BE2C (cell line): ENCODE measurements at regions not wholly inside any gene's neighbourhood (a gene's known extent, or its start where the extent isn't known, plus 50 kb on each side); places are given as distances from the start of the nearest gene placed in this dataset.

ENCODE experiments used
- DNase-seq: peaks from one replicate; pipeline ENCODE4 v3.0.0-alpha.2; 2020
- H3K27me3 ChIP-seq: fragments of 250-450 bp; sonication (Bioruptor Pico); 2 replicates; pipeline ENCODE4 v1.5.1; 2020; ENCODE audit warnings: mild to moderate bottlenecking
- H3K36me3 ChIP-seq: fragments of 250-450 bp; sonication (Bioruptor Pico); 2 replicates; pipeline ENCODE4 v1.5.1; 2020; ENCODE audit warnings: mild to moderate bottlenecking
- H3K4me1 ChIP-seq: fragments of 250-450 bp; sonication (Bioruptor Pico); 2 replicates; pipeline ENCODE4 v1.5.1; 2020
- H3K4me3 ChIP-seq: 2 replicates; pipeline ENCODE4 v1.5.1; 2011; ENCODE audit warnings: low read depth, low read length
- H3K9me3 ChIP-seq: fragments of 250-450 bp; sonication (Bioruptor Pico); 2 replicates; pipeline ENCODE4 v1.5.1; 2020
- CTCF ChIP-seq: IDR thresholded peaks from 2 replicates; pipeline ENCODE4 v1.5.1; 2012; ENCODE audit warnings: mild to moderate bottlenecking, low read depth, low read length

- TF ChIP-seq CTCF = no peak
- DNase-seq = no peak
- H3K9me3 ChIP-seq = no peaks in the 10 kb centered on the region; the same call in 1 of the 2 replicates
- no peak overlapping the region for H3K4me3 ChIP-seq
- no peaks in the 10 kb centered on the region for H3K4me1 ChIP-seq
- no peaks in the 10 kb centered on the region for H3K36me3 ChIP-seq
- H3K27me3 ChIP-seq = peaks cover 59% of the 10 kb centered on the region
These were observed 82.8 kb upstream of the NKX1-1 start for GRCh38 chr4:1488831-1489638.

- no peaks in the 10 kb centered on the region for H3K4me1 ChIP-seq
- no peak overlapping the region for H3K4me3 ChIP-seq
- peaks cover 52% of the 10 kb centered on the region for H3K27me3 ChIP-seq
- no peak for TF ChIP-seq CTCF
- DNase-seq = no peak
- H3K36me3 ChIP-seq = no peaks in the 10 kb centered on the region
- no peaks in the 10 kb centered on the region; the same call in 1 of the 2 replicates for H3K9me3 ChIP-seq
These were observed 82.1 kb upstream of the NKX1-1 start for GRCh38 chr4:1488357-1488756.

- H3K36me3 ChIP-seq = no peaks in the 10 kb centered on the region
- no peak for DNase-seq
- no peak overlapping the region for H3K4me3 ChIP-seq
- TF ChIP-seq CTCF = no peak
- H3K27me3 ChIP-seq = peaks cover 46% of the 10 kb centered on the region
- no peaks in the 10 kb centered on the region; the same call in 1 of the 2 replicates for H3K9me3 ChIP-seq
- no peaks in the 10 kb centered on the region for H3K4me1 ChIP-seq
These were observed 81.5 kb upstream of the NKX1-1 start for GRCh38 chr4:1487761-1488160.

- H3K27me3 ChIP-seq = peaks cover 39% of the 10 kb centered on the region
- no peak for TF ChIP-seq CTCF
These were observed 80.9 kb upstream of the NKX1-1 start for GRCh38 chr4:1487106-1487505.

GRCh38 chr4:1485280-1485679, 79.0 kb upstream of the NKX1-1 start:
- H3K4me1 ChIP-seq = no peaks in the 10 kb centered on the region
- no peaks in the 10 kb centered on the region for H3K36me3 ChIP-seq
- peaks cover 21% of the 10 kb centered on the region for H3K27me3 ChIP-seq
- no peak for DNase-seq
- H3K9me3 ChIP-seq = no peaks in the 10 kb centered on the region; the same call in 1 of the 2 replicates
- TF ChIP-seq CTCF = no peak
- H3K4me3 ChIP-seq = no peak overlapping the region

More at GRCh38 chr4:1487106-1487505, 80.9 kb upstream of the NKX1-1 start:
- no peaks in the 10 kb centered on the region for H3K36me3 ChIP-seq
- no peaks in the 10 kb centered on the region for H3K4me1 ChIP-seq
- no peak overlapping the region for H3K4me3 ChIP-seq
- DNase-seq = no peak
- no peaks in the 10 kb centered on the region; the same call in 1 of the 2 replicates for H3K9me3 ChIP-seq

GRCh38 chr4:1480720-1481119, 74.5 kb upstream of the NKX1-1 start:
- TF ChIP-seq CTCF = no peak

More at GRCh38 chr4:1480720-1481119, 74.5 kb upstream of the NKX1-1 start:
- H3K36me3 ChIP-seq = no peaks in the 10 kb centered on the region
- H3K4me3 ChIP-seq = no peak overlapping the region
- peaks cover 5% of the 10 kb centered on the region; the same call in 1 of the 2 replicates for H3K4me1 ChIP-seq
- H3K27me3 ChIP-seq = no peaks in the 10 kb centered on the region
- DNase-seq = no peak
- peaks cover 2% of the 10 kb centered on the region for H3K9me3 ChIP-seq
